ENCODE measurements at regions not wholly inside any gene's neighbourhood (a gene's known extent, or its start where the extent isn't known, plus 50 kb on each side); places are given as distances from the start of the nearest gene placed in this dataset.

GRCh38 chr16:13441675-13442074 lies 478.3 kb upstream of the ERCC4 start (continued):
- TF ChIP-seq CHD1 (IDR thresholded peaks at IDR 0.05; ENCODE audit: low read depth, low read length) (no peak), SMAD1 (IDR thresholded peaks at IDR 0.05; ENCODE audit: low read depth, partially characterized antibody) (no peak), CBFB (IDR thresholded peaks at IDR 0.05; ENCODE audit: low read depth) (peak; percentile 34; the same call in 1 of the 2 replicates), RUNX3 (IDR thresholded peaks at IDR 0.05; ENCODE audit: low read length) (peak; percentile 85), POLR2AphosphoS2 (IDR thresholded peaks at IDR 0.05; ENCODE audit: low read depth, low read length) (no peak), MEF2B (IDR thresholded peaks at IDR 0.05; ENCODE audit: partially characterized antibody, poor library complexity, severe bottlenecking) (peak; percentile 38), ATF7 (IDR thresholded peaks at IDR 0.05; ENCODE audit: low read depth) (peak; percentile 67), TBL1XR1 (IDR thresholded peaks at IDR 0.05; ENCODE audit: low read depth, low read length) (no peak), MLLT1 (IDR thresholded peaks at IDR 0.05) (no peak), GABPA (IDR thresholded peaks at IDR 0.05; ENCODE audit: low read depth) (no peak), CEBPB (IDR thresholded peaks at IDR 0.05; ENCODE audit: borderline replicate concordance in 1 of 2, low read depth in 2 of 2, low read length in 2 of 2) (peak in 1 of 2 experiments; percentile 64; a peak in 1 of 4 replicates), PBX3 (IDR thresholded peaks at IDR 0.05; ENCODE audit: insufficient replicate concordance, low read depth, low read length) (no peak)
- TF ChIP-seq, protein P1, sequence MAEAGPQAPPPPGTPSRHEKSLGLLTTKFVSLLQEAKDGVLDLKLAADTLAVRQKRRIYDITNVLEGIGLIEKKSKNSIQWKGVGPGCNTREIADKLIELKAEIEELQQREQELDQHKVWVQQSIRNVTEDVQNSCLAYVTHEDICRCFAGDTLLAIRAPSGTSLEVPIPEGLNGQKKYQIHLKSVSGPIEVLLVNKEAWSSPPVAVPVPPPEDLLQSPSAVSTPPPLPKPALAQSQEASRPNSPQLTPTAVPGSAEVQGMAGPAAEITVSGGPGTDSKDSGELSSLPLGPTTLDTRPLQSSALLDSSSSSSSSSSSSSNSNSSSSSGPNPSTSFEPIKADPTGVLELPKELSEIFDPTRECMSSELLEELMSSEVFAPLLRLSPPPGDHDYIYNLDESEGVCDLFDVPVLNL (IDR thresholded peaks at IDR 0.05; ENCODE audit: low read depth, low read length), result no peak
- TF ChIP-seq, protein P2, sequence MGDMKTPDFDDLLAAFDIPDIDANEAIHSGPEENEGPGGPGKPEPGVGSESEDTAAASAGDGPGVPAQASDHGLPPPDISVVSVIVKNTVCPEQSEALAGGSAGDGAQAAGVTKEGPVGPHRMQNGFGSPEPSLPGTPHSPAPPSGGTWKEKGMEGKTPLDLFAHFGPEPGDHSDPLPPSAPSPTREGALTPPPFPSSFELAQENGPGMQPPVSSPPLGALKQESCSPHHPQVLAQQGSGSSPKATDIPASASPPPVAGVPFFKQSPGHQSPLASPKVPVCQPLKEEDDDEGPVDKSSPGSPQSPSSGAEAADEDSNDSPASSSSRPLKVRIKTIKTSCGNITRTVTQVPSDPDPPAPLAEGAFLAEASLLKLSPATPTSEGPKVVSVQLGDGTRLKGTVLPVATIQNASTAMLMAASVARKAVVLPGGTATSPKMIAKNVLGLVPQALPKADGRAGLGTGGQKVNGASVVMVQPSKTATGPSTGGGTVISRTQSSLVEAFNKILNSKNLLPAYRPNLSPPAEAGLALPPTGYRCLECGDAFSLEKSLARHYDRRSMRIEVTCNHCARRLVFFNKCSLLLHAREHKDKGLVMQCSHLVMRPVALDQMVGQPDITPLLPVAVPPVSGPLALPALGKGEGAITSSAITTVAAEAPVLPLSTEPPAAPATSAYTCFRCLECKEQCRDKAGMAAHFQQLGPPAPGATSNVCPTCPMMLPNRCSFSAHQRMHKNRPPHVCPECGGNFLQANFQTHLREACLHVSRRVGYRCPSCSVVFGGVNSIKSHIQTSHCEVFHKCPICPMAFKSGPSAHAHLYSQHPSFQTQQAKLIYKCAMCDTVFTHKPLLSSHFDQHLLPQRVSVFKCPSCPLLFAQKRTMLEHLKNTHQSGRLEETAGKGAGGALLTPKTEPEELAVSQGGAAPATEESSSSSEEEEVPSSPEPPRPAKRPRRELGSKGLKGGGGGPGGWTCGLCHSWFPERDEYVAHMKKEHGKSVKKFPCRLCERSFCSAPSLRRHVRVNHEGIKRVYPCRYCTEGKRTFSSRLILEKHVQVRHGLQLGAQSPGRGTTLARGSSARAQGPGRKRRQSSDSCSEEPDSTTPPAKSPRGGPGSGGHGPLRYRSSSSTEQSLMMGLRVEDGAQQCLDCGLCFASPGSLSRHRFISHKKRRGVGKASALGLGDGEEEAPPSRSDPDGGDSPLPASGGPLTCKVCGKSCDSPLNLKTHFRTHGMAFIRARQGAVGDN (IDR thresholded peaks at IDR 0.05), result no peak
